ENCODE measurements at regions not wholly inside any gene's neighbourhood (a gene's known extent, or its start where the extent isn't known, plus 50 kb on each side); places are given as distances from the start of the nearest gene placed in this dataset.

DNA sequence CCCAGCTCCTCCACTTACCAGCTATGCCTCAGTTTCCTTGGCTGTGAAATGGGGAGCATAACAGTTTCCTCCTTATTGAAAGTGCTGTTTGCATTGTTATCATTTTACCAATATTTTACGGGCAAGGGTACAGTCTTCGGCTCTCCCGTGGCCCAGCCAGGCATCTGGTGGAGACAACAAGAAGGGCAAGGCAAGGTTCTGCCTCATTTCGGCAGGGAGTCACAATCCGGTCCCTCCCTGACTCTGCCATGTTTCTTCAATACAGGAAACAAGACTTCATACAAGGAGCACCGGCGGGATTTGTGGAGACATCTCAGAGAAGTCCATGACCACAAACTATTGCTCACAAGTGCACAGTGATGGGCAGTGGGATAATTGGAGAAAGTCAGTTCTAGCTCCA is 174.0 kb downstream of the FGF18 start:
- peaks cover 2% of the 10 kb centered on the region for H3K9me3 ChIP-seq (ENCODE audit: low read length)
- H3K4me1 ChIP-seq (ENCODE audit: insufficient read depth, low read length): no peaks in the 10 kb centered on the region
- no peaks in the 10 kb centered on the region for H3K27me3 ChIP-seq (ENCODE audit: insufficient read depth, low read length)
- no peaks in the 10 kb centered on the region for H3K36me3 ChIP-seq (ENCODE audit: insufficient read depth, low read length)
- H2AFZ ChIP-seq (ENCODE audit: low read depth, low read length): no peak overlapping the region
- no peak overlapping the region for H3K4me3 ChIP-seq (ENCODE audit: low read length)

DNA sequence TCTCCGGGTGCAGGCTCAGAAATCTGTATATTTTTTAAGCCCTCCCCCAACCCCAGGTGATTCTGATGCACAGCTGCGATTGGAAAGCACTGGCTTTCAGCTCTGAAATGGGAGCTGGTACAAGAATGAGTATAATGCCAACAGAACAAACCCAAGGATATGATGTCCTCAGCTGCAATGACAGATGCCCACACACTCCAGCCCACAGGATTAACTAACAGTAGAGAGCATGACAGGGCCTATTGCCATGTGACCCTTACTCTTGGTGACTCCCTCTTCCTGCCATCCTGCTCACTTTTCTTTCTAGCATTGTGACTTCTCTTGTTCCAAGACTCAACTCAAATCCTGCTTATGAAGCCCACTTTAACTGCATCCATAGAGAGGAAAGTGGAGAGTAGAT is 174.5 kb downstream of the FGF18 start:
- Histone ChIP-seq H3K27me3 (ENCODE audit: insufficient read depth, low read length) (no peaks in the 10 kb centered on the region), H3K9me3 (ENCODE audit: low read length) (peaks cover 2% of the 10 kb centered on the region)

DNA sequence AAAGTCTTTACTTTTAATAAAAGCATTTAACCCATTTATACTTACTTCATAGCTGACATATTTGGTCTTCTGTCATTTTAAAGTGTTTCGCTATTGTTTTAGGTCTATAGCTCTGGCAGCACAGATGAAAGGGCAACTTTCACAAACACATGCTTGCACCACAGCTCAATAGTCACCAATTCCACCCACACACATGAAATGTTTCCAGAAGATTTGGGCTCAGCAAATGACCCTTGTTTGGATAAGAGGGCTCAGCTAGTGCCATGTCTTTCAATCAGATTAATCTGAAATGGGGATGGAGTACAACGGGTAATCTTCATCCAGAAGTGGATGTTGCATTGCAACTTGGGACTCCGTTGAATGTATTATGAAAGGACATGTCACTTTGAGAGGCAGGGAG is 176.0 kb downstream of the FGF18 start:
- Histone ChIP-seq H3K27me3 (ENCODE audit: insufficient read depth, low read length) (no peaks in the 10 kb centered on the region), H3K4me3 (ENCODE audit: low read length) (no peak overlapping the region), H3K4me1 (ENCODE audit: insufficient read depth, low read length) (no peaks in the 10 kb centered on the region), H3K9me3 (ENCODE audit: low read length) (peaks cover 2% of the 10 kb centered on the region), H3K36me3 (ENCODE audit: insufficient read depth, low read length) (no peaks in the 10 kb centered on the region), H2AFZ (ENCODE audit: low read depth, low read length) (no peak overlapping the region)

More for the DNA sequence above, 174.5 kb downstream of the FGF18 start:
- Histone ChIP-seq H3K36me3 (ENCODE audit: insufficient read depth, low read length) (no peaks in the 10 kb centered on the region), H3K4me1 (ENCODE audit: insufficient read depth, low read length) (no peaks in the 10 kb centered on the region), H3K4me3 (ENCODE audit: low read length) (no peak overlapping the region), H2AFZ (ENCODE audit: low read depth, low read length) (no peak overlapping the region)

DNA sequence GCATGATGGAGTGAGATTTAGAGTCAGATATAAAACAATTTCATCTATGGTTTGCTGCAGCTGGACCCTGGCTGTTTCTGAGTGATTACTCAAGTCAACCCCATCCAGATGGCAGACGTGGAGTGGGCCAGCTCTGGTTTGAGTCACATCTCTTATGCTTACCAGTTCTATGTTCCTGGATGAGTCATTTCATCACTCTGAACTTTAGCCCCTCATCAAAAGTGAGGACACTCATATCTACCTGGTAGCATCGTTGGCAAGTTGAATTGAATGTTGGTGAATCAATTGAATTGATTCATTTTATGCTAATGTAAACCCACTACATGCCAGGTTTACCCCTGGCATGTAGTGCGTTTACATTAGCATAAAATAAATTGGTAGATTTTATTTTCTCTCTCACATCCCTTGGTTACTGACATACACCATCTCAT is 176.4 kb downstream of the FGF18 start:
- H3K27me3 ChIP-seq (ENCODE audit: insufficient read depth, low read length): no peaks in the 10 kb centered on the region
- no peaks in the 10 kb centered on the region for H3K4me1 ChIP-seq (ENCODE audit: insufficient read depth, low read length)
- peaks cover under 1% of the 10 kb centered on the region for H3K9me3 ChIP-seq (ENCODE audit: low read length)
- no peak overlapping the region for H2AFZ ChIP-seq (ENCODE audit: low read depth, low read length)
- no peaks in the 10 kb centered on the region for H3K36me3 ChIP-seq (ENCODE audit: insufficient read depth, low read length)
- no peak overlapping the region for H3K4me3 ChIP-seq (ENCODE audit: low read length)

DNA sequence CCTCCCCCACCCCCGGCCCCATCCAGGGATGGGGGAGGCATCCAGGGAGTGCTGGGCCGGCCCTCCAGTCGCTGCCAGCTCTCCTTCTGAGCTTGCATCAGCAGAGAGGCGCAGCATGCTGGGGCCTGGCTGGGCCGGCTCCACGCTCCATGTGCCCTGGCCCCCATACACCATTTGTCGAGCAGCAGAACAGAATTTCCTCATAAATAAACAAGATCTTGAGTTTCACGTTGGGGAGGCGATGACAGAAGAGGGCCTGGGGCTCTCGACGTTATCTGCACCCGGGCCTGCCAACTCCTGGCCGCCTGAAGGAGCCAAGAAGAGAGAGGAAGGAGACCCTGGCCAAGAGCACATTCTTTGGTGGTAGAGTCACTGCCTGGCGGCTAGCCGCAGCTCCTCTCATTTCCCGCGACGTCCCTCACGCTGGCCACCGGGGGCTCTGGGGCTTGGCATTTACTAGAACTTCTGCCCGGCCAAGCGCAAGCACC is 177.0 kb downstream of the FGF18 start:
- H3K27me3 ChIP-seq (ENCODE audit: insufficient read depth, low read length): no peaks in the 10 kb centered on the region
- H2AFZ ChIP-seq (ENCODE audit: low read depth, low read length): no peak overlapping the region
- no peaks in the 10 kb centered on the region for H3K4me1 ChIP-seq (ENCODE audit: insufficient read depth, low read length)
- no peaks in the 10 kb centered on the region for H3K36me3 ChIP-seq (ENCODE audit: insufficient read depth, low read length)
- H3K9me3 ChIP-seq (ENCODE audit: low read length): no peaks in the 10 kb centered on the region
- H3K4me3 ChIP-seq (ENCODE audit: low read length): no peak overlapping the region

DNA sequence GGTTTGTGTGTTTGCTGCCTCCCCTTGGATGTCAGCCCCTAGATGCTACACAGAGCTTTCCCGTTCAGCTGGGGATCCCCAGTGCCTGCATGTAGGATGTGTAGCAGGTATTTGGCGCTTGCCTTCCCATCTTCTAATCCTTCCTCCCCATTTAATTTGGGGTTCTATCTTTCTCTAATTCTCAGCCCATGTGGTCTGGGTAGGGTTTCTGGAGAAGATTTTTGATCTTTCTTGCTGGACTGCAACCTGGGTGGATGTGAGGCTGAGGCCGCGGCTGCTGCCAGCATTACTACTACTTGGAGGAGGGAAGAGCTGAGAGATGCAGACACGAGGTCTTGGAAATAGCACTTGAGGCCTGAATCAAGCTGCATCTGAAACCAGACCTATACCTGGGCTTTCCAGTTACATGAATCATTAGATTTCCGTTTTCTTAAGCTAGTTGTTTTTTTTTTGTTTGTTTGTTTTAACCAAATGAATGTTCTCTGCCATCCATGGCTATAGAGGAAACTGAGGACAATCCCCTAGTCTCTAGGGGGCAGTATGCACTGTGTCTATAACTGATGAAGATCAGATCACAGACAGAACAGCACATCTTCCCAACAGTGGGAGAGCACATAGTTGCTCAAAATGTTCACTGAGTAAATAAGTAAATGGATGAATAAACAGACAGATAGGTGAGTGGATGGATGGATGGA is 178.6 kb downstream of the FGF18 start:
- no peaks in the 10 kb centered on the region for H3K36me3 ChIP-seq (ENCODE audit: insufficient read depth, low read length)
- no peaks in the 10 kb centered on the region for H3K4me1 ChIP-seq (ENCODE audit: insufficient read depth, low read length)

DNA sequence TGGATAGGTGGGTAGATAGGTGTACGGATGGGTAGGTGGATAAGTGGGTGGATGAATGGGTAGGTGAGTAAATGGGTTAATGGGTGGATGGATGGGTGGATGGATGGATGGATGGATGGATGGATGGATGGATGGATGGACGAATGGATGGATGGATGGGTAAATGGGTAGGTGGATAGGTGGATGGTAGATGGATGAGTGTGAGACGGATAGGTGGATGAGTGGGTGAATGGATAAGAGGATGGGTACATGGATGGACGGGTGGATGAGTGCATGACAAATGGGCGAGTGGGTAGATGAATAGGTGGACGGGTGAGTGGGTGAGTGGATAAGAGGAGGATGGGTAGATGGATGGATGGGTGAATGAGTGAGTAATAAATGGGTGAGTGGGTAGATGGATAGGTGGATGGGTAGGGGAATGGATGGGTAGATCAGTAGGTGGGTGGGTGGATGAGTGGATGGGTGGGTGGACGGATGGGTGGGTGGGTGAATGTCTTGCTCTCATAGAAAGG is 179.2 kb downstream of the FGF18 start:
- no peak overlapping the region for H3K4me3 ChIP-seq (ENCODE audit: low read length)
- no peaks in the 10 kb centered on the region for H3K27me3 ChIP-seq (ENCODE audit: insufficient read depth, low read length)
- no peaks in the 10 kb centered on the region for H3K36me3 ChIP-seq (ENCODE audit: insufficient read depth, low read length)
- H3K9me3 ChIP-seq (ENCODE audit: low read length): no peaks in the 10 kb centered on the region
- no peaks in the 10 kb centered on the region for H3K4me1 ChIP-seq (ENCODE audit: insufficient read depth, low read length)
- no peak overlapping the region for H2AFZ ChIP-seq (ENCODE audit: low read depth, low read length)

More for the DNA sequence above, 178.6 kb downstream of the FGF18 start:
- Histone ChIP-seq H3K27me3 (ENCODE audit: insufficient read depth, low read length) (no peaks in the 10 kb centered on the region), H3K4me3 (ENCODE audit: low read length) (no peak overlapping the region), H3K9me3 (ENCODE audit: low read length) (no peaks in the 10 kb centered on the region), H2AFZ (ENCODE audit: low read depth, low read length) (no peak overlapping the region)

DNA sequence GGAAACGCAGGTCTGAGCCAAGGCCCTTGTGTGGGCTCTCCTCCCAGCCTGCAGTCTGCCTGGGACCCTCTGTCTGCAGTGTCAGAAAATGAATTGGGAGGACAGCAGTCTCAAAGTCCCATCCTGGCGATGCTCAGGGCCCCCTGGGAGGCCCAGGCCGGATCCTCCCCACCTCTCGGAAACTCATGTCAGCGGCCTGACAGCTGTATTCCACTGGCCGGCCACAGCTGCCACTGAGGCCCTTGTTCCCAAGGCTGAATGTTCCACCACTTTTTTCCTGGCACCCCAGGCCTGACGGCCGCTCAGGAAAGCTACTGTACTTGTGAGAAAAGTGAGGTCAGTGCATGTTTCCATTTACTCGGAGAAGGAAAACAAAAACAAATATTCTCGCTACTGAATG is 180.0 kb downstream of the FGF18 start:
- Histone ChIP-seq H2AFZ (ENCODE audit: low read depth, low read length) (no peak overlapping the region), H3K4me1 (ENCODE audit: insufficient read depth, low read length) (no peaks in the 10 kb centered on the region), H3K27me3 (ENCODE audit: insufficient read depth, low read length) (no peaks in the 10 kb centered on the region), H3K4me3 (ENCODE audit: low read length) (no peak overlapping the region), H3K36me3 (ENCODE audit: insufficient read depth, low read length) (no peaks in the 10 kb centered on the region), H3K9me3 (ENCODE audit: low read length) (no peaks in the 10 kb centered on the region)

DNA sequence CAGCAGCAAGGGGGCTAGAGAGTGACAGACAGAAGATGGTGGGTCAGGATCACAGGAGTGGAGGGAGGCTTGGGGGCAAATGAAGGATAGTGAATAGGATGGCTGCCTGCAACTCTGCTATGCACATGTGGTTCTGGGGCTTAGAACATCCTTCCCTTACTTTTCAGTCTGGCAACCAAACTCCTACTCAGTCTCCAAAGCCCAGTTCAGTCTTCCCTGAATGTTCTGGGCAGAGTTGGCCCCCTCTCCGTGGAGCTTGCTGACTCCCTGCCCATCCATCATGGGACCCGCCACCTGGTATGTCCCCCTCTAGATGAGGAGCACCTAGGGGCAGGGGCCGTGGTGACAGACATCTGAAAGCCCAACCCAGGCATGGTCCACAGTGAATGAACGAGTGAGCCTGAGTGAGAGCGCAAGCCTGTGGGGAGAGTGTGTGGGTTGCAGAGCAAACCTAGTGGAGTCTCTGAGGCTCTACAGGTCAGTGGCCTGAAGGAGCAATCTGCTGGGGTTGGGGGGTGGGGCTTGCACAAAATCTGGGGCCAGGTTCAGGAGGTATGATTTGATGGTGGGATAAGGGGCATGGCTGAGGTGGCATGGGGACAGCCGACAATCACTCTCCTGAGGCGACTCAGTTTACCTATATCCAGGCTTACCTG is 180.6 kb downstream of the FGF18 start:
- Histone ChIP-seq H3K4me1 (ENCODE audit: insufficient read depth, low read length) (no peaks in the 10 kb centered on the region), H3K27me3 (ENCODE audit: insufficient read depth, low read length) (no peaks in the 10 kb centered on the region), H3K36me3 (ENCODE audit: insufficient read depth, low read length) (no peaks in the 10 kb centered on the region), H3K9me3 (ENCODE audit: low read length) (no peaks in the 10 kb centered on the region), H2AFZ (ENCODE audit: low read depth, low read length) (no peak overlapping the region), H3K4me3 (ENCODE audit: low read length) (no peak overlapping the region)

DNA sequence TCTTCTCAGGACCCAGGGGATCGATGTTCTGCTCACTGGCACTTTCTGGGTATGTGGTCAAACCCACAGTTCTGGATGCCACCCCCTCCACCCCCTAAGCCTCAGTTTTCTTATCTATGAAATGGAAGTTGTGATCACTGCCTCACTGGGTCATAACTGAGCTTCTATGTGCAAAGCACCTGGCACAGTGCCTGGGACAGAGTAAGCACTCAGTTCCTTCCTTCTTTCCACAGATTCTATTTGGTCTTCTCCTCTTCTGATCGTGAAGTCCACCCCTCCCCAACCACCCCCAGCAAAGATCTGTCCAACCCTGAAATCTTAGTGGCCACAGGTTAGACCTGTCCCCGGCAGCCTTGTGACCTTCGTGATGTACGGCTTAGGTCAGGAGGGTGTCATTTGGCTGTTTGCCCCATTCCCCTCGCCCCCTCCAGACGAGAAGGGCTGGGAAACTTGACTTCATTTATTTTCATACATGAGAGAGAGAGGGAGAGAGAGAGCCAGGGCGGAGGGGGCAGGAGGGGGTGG is 181.4 kb downstream of the FGF18 start:
- Histone ChIP-seq H3K4me1 (ENCODE audit: insufficient read depth, low read length) (no peaks in the 10 kb centered on the region), H3K36me3 (ENCODE audit: insufficient read depth, low read length) (no peaks in the 10 kb centered on the region), H3K27me3 (ENCODE audit: insufficient read depth, low read length) (no peaks in the 10 kb centered on the region), H2AFZ (ENCODE audit: low read depth, low read length) (no peak overlapping the region), H3K4me3 (ENCODE audit: low read length) (no peak overlapping the region), H3K9me3 (ENCODE audit: low read length) (no peaks in the 10 kb centered on the region)

DNA sequence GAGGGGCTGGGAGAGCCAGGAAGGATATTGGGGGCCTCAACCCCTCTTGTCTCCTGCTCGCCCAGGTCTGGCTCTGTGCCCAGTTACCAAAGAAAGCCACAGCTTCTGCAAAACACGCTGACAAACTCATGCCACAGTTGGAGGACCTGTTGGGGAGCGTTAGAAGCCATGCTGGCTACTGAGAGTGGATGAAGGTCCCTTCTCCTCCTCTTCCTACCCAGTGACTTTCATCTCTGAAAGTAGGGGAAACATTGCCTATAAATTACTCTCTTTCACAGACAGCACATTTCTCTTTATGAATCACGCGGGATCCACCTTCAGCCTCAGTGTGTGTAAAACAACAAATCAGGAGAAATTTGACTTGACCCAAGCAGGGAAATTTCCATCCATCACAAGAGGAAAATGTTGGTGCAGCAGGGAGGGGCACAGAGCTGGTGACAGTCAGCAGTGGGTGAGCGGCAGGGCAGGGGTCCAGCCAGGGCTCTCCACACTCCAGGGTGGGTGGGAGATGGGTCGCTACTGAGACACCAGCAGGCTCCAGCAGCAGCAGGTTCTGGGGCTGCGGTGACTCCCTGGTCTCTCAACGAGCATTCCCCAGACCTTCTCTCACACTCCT is 181.9 kb downstream of the FGF18 start:
- Histone ChIP-seq H2AFZ (ENCODE audit: low read depth, low read length) (no peak overlapping the region), H3K4me1 (ENCODE audit: insufficient read depth, low read length) (no peaks in the 10 kb centered on the region), H3K36me3 (ENCODE audit: insufficient read depth, low read length) (no peaks in the 10 kb centered on the region), H3K9me3 (ENCODE audit: low read length) (no peaks in the 10 kb centered on the region), H3K27me3 (ENCODE audit: insufficient read depth, low read length) (no peaks in the 10 kb centered on the region), H3K4me3 (ENCODE audit: low read length) (no peak overlapping the region)

DNA sequence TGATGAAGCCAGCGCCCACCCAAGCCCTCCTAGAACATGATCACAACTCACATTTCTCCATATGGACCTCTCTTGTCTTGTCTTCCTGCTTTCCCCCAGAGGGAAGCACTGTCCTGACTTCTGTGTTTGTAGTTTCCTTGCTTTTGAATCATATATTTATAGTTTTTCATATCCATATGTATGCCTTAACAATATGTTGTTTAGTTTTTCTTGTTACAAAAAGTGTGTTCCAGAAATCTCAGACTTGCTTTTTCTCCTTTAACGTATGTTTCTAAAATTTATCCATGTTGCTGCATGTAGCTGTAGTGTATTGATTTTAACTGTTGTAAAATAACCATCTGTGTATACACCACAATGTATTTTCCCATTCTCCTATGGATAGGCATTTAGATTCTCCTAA is 182.0 kb upstream of the SMIM23 start:
- H3K4me3 ChIP-seq (ENCODE audit: low read length): no peak overlapping the region
- H3K9me3 ChIP-seq (ENCODE audit: low read length): no peaks in the 10 kb centered on the region
- no peak overlapping the region for H2AFZ ChIP-seq (ENCODE audit: low read depth, low read length)
- H3K4me1 ChIP-seq (ENCODE audit: insufficient read depth, low read length): no peaks in the 10 kb centered on the region
- no peaks in the 10 kb centered on the region for H3K36me3 ChIP-seq (ENCODE audit: insufficient read depth, low read length)
- no peaks in the 10 kb centered on the region for H3K27me3 ChIP-seq (ENCODE audit: insufficient read depth, low read length)

DNA sequence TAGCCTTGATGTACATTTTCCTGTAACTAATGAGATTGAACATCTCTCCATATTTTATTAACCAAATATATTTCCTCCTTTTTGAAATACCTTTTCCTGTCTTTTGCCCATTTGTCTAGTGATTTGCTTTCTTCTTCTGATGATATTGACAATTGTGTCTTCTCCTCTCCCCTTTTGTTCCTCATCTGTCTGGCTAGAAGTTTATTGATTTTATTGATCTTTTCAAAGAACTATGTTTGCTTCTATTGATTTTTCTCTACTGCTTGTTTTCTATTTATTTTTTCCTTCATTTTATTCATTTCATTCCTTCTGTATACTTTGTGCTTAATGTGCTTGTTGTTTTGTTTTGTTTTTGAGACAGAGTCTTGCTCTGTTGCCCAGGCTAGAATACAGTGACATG is 181.4 kb upstream of the SMIM23 start:
- Histone ChIP-seq H3K27me3 (ENCODE audit: insufficient read depth, low read length) (no peaks in the 10 kb centered on the region), H3K9me3 (ENCODE audit: low read length) (no peaks in the 10 kb centered on the region), H2AFZ (ENCODE audit: low read depth, low read length) (no peak overlapping the region), H3K36me3 (ENCODE audit: insufficient read depth, low read length) (no peaks in the 10 kb centered on the region), H3K4me1 (ENCODE audit: insufficient read depth, low read length) (no peaks in the 10 kb centered on the region), H3K4me3 (ENCODE audit: low read length) (no peak overlapping the region)
